Mesendoderm (in vitro differentiated cells): ENCODE measurements at regions not wholly inside any gene's neighbourhood (a gene's known extent, or its start where the extent isn't known, plus 50 kb on each side); places are given as distances from the start of the nearest gene placed in this dataset.

ENCODE experiments used
- DNase-seq: peaks from one replicate; pipeline ENCODE4 v3.0.0; 2013
- H2AK5ac ChIP-seq: 2 replicates; pipeline ENCODE4 v1.6.1; 2013; ENCODE audit warnings: low read length, inconsistent platforms
- H2BK120ac ChIP-seq: 2 replicates; pipeline ENCODE4 v1.6.1; 2013; ENCODE audit warnings: low read depth, mild to moderate bottlenecking, low read length, moderate library complexity, mixed read lengths
- H2BK15ac ChIP-seq: replicated peaks from 2 replicates; pipeline ENCODE4 v1.6.1; 2013; ENCODE audit warnings: low read depth, mild to moderate bottlenecking, moderate library complexity
- H2BK5ac ChIP-seq: 2 replicates; pipeline ENCODE4 v1.6.1; 2013; ENCODE audit warnings: low read length, inconsistent platforms
- H3K18ac ChIP-seq: 2 replicates; pipeline ENCODE4 v1.6.1; 2013; ENCODE audit warnings: mild to moderate bottlenecking, low read length, mixed read lengths
- H3K23ac ChIP-seq: one replicate; pipeline ENCODE4 v1.6.1; 2013; ENCODE audit warnings: low read length
- H3K27ac ChIP-seq: 2 replicates; pipeline ENCODE4 v1.5.1; 2013; ENCODE audit warnings: low read depth, mild to moderate bottlenecking, inconsistent platforms, low read length, moderate library complexity
- H3K27me3 ChIP-seq: 2 replicates; pipeline ENCODE4 v1.6.1; 2013; ENCODE audit warnings: low read length, control low read depth, mild to moderate bottlenecking, inconsistent platforms; ENCODE audit not compliant: insufficient read depth, poor library complexity
- H3K36me3 ChIP-seq: 2 replicates; pipeline ENCODE4 v1.6.1; 2013; ENCODE audit warnings: low read length, inconsistent platforms; ENCODE audit not compliant: control insufficient read depth, insufficient read depth
- H3K4ac ChIP-seq: one replicate; pipeline ENCODE4 v1.6.1; 2013; ENCODE audit warnings: low read depth, mild to moderate bottlenecking, low read length, moderate library complexity
- H3K4me1 ChIP-seq: 2 replicates; pipeline ENCODE4 v1.6.1; 2013; ENCODE audit warnings: low read depth, low read length, inconsistent platforms; ENCODE audit not compliant: control insufficient read depth
- H3K4me2 ChIP-seq: 2 replicates; pipeline ENCODE4 v1.6.1; 2013; ENCODE audit warnings: low read length
- H3K4me3 ChIP-seq: 2 replicates; pipeline ENCODE4 v1.5.1; 2013; ENCODE audit warnings: mild to moderate bottlenecking, low read length
- H3K56ac ChIP-seq: one replicate; pipeline ENCODE4 v1.6.1; 2013; ENCODE audit warnings: low read length
- H3K79me1 ChIP-seq: 2 replicates; pipeline ENCODE4 v1.6.1; 2013; ENCODE audit warnings: low read length, inconsistent platforms
- H3K79me2 ChIP-seq: 2 replicates; pipeline ENCODE4 v1.6.1; 2013; ENCODE audit warnings: mild to moderate bottlenecking, low read length; ENCODE audit not compliant: control insufficient read depth, insufficient read depth
- H3K9ac ChIP-seq: 2 replicates; pipeline ENCODE4 v1.6.1; 2013; ENCODE audit warnings: low read length, inconsistent platforms
- H4K5ac ChIP-seq: one replicate; pipeline ENCODE4 v1.6.1; 2013; ENCODE audit warnings: low read length
- H4K8ac ChIP-seq: one replicate; pipeline ENCODE4 v1.6.1; 2013; ENCODE audit warnings: low read depth, mild to moderate bottlenecking, control low read depth, low read length, moderate library complexity
- WGBS: extraction: QIAGEN DNeasy Blood & Tissue Kit; methylation state at CpG from one replicate; pipeline ENCODE4 v1.1.7; 2013; ENCODE audit warnings: low lambda C conversion rate, missing lambda C conversion rate; ENCODE audit not compliant: insufficient coverage; ENCODE audit errors: extremely low coverage; 5-methylcytosine and 5-hydroxymethylcytosine counted together

DNA sequence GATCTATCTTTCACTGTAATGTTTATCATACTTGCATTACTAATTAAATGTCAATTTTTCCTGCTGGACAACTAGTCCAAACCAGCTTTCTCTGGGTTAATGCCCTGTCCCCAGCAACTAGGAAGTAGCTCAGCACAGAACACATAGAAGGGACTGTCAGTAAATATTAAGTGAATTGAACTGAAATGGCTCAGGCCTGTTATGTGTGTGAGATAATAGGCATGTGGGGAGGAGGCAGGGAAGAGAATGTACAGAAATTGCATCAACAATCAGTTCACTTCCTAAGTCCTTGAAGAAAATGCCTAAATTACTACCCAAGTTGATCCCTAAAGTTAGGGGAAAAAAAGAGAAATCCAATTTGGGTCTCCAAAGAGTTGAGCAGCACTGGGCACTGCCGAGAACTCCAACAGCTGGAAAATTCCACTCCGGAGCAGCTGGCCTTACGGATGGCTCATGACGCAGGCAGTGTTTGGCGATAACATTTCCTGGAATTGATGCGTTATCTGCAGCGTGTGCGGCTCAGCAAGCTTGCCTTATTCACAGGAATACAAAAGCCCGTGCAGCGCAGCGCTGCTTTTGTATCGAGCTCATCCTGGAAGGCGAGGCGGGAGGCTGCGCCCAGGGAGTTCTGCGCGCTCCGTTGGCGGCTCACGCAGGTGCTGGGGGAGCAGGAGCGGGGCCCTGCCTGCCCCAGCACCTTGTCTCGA is 297.3 kb upstream of the LCORL start:
- Histone ChIP-seq H2BK15ac (no peak overlapping the region), H3K18ac (no peak overlapping the region), H3K36me3 (no peaks in the 10 kb centered on the region), H3K27me3 (no peaks in the 10 kb centered on the region), H3K4me3 (no peak overlapping the region), H3K27ac (no peak overlapping the region), H4K5ac (no peak overlapping the region), H3K9ac (no peak overlapping the region), H2BK5ac (no peak overlapping the region), H3K79me1 (no peaks in the 10 kb centered on the region), H3K4ac (no peak overlapping the region), H3K79me2 (no peaks in the 10 kb centered on the region), H3K4me1 (no peaks in the 10 kb centered on the region), H2BK120ac (no peak overlapping the region), H2AK5ac (no peak overlapping the region), H3K4me2 (no peak overlapping the region), H4K8ac (no peak overlapping the region), H3K56ac (no peak overlapping the region), H3K23ac (no peak overlapping the region)
- no peak for DNase-seq
- WGBS = no CpG with 5 or more reads among the region's 22 CpGs

DNA sequence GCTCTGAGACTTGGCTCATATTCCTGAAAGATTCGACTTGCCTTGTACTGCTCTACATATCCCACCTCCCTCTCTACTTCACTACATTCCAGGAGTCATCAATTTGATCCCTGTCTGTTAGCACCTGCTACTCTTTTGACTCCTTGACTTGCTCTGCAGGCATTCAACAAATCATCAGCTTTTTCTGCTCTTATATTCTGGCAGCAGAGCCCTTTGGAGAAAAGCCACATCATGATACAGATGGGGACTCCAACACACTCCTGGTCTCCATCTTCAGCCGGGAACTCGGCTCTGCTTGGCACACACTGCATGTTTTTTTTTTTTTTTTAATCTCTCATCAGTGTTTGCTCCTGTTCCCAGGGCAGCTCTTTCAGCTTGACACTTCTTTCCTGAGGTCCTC is 293.2 kb upstream of the LCORL start:
- Histone ChIP-seq H2BK120ac (no peak overlapping the region), H3K23ac (no peak overlapping the region), H2BK15ac (no peak overlapping the region), H4K5ac (no peak overlapping the region), H3K4ac (no peak overlapping the region), H3K79me2 (no peaks in the 10 kb centered on the region), H3K4me2 (no peak overlapping the region), H3K27ac (no peak overlapping the region), H2AK5ac (no peak overlapping the region), H2BK5ac (no peak overlapping the region), H3K4me1 (no peaks in the 10 kb centered on the region), H3K9ac (no peak overlapping the region), H3K56ac (no peak overlapping the region), H3K18ac (no peak overlapping the region), H4K8ac (no peak overlapping the region), H3K36me3 (no peaks in the 10 kb centered on the region), H3K79me1 (no peaks in the 10 kb centered on the region), H3K4me3 (no peak overlapping the region), H3K27me3 (no peaks in the 10 kb centered on the region)
- no peak for DNase-seq
- no CpG with 5 or more reads among the region's 3 CpGs for WGBS

DNA sequence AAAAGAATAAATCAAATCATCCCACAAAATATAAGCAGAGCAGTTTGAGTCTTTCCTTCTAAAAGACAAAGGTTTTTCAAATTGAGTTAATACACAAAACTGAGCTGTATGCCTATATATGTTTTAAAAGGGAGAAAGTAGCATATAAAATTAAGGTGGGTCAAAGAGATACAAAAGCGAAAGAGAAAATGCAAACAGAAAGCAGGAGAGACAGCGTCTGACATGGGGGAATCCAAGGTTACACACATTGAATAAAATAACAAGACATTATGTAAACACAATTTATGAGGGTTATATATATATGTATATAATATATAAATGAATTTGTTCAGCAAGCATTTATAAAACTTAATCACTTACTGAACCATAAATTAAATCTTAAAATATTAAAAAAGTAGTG is 276.1 kb upstream of the LCORL start:
- no peak overlapping the region for H3K4me3 ChIP-seq
- no peak overlapping the region for H2BK120ac ChIP-seq
- peaks cover 10% of the 10 kb centered on the region for H3K4me1 ChIP-seq
- no peaks in the 10 kb centered on the region for H3K79me1 ChIP-seq
- H3K56ac ChIP-seq = no peak overlapping the region
- no peak overlapping the region for H3K23ac ChIP-seq
- H3K36me3 ChIP-seq = no peaks in the 10 kb centered on the region
- H4K8ac ChIP-seq = no peak overlapping the region
- no peak overlapping the region for H2BK15ac ChIP-seq
- no peak overlapping the region for H3K9ac ChIP-seq
- DNase-seq = no peak
- WGBS = no CpG with 5 or more reads among the region's 2 CpGs
- no peaks in the 10 kb centered on the region for H3K79me2 ChIP-seq
- no peaks in the 10 kb centered on the region for H3K27me3 ChIP-seq
- no peak overlapping the region for H3K4me2 ChIP-seq
- H3K27ac ChIP-seq = no peak overlapping the region
- no peak overlapping the region for H4K5ac ChIP-seq
- no peak overlapping the region for H2BK5ac ChIP-seq
- H3K18ac ChIP-seq = no peak overlapping the region
- H3K4ac ChIP-seq = no peak overlapping the region
- no peak overlapping the region for H2AK5ac ChIP-seq

DNA sequence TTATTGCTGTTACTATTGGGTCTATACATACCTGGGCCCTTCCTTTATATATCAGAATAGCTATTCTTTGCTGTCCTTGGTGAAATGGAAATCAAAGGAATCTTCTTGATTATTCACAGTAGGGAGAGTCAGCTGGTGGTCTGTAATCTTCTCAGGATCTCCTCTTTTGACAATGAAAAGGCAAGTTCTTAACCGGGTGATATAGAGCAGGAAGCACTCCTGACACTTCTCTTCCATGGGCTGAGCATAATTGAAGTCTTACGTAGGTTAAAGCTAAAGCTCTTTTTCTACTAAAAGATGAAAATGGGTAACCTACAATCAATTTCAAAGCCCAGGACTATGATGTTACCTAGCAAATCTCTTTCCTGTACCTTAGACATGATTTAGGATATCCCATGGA is 274.9 kb upstream of the LCORL start:
- H3K4me3 ChIP-seq = no peak overlapping the region
- H3K4ac ChIP-seq = no peak overlapping the region
- H3K18ac ChIP-seq = no peak overlapping the region
- H3K27ac ChIP-seq = no peak overlapping the region
- H2AK5ac ChIP-seq = no peak overlapping the region
- no peaks in the 10 kb centered on the region for H3K79me1 ChIP-seq
- H3K4me2 ChIP-seq = no peak overlapping the region
- H2BK15ac ChIP-seq = no peak overlapping the region
- no peak overlapping the region for H4K5ac ChIP-seq
- peak; percentile 89 for DNase-seq
- H3K56ac ChIP-seq = peak overlapping the region; percentile 58
- H3K27me3 ChIP-seq = no peaks in the 10 kb centered on the region
- H3K36me3 ChIP-seq = no peaks in the 10 kb centered on the region
- peaks cover 10% of the 10 kb centered on the region for H3K4me1 ChIP-seq
- no CpG with 5 or more reads among the region's 2 CpGs for WGBS
- H3K9ac ChIP-seq = no peak overlapping the region
- H4K8ac ChIP-seq = no peak overlapping the region
- H2BK120ac ChIP-seq = no peak overlapping the region
- H3K23ac ChIP-seq = no peak overlapping the region
- H3K79me2 ChIP-seq = no peaks in the 10 kb centered on the region
- no peak overlapping the region for H2BK5ac ChIP-seq

DNA sequence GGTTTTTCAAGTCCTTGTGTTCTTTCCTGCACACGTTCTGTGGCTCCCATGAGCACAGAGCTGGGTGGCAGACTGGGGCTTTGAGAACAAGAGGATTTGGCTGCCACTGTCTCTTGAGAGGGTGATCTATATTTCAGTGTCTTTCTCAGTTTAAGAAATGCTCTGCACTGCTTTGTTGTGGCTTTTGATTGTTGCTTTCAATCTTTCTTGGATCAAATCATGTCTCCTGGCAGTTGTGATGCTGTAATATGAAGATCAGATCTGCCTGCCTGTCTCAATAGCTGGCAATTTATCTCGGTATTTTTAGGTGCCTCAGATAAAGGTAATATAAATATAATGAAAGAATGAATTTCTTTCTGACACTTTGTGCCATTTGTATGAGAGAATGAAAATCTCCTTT is 273.3 kb upstream of the LCORL start:
- H2AK5ac ChIP-seq = no peak overlapping the region
- no peak overlapping the region for H3K9ac ChIP-seq
- H3K27ac ChIP-seq = no peak overlapping the region
- no peak overlapping the region for H3K4ac ChIP-seq
- no peak overlapping the region for H3K4me2 ChIP-seq
- no peaks in the 10 kb centered on the region for H3K36me3 ChIP-seq
- H3K56ac ChIP-seq = no peak overlapping the region
- H3K27me3 ChIP-seq = no peaks in the 10 kb centered on the region
- peaks cover 12% of the 10 kb centered on the region for H3K4me1 ChIP-seq
- no peak overlapping the region for H3K18ac ChIP-seq
- no peak overlapping the region for H4K8ac ChIP-seq
- H2BK120ac ChIP-seq = no peak overlapping the region
- no peak overlapping the region for H3K4me3 ChIP-seq
- H2BK15ac ChIP-seq = no peak overlapping the region
- DNase-seq = no peak
- no peak overlapping the region for H2BK5ac ChIP-seq
- H3K23ac ChIP-seq = no peak overlapping the region
- no peak overlapping the region for H4K5ac ChIP-seq
- H3K79me2 ChIP-seq = no peaks in the 10 kb centered on the region
- H3K79me1 ChIP-seq = no peaks in the 10 kb centered on the region
- WGBS = no CpG with 5 or more reads among the region's 2 CpGs

DNA sequence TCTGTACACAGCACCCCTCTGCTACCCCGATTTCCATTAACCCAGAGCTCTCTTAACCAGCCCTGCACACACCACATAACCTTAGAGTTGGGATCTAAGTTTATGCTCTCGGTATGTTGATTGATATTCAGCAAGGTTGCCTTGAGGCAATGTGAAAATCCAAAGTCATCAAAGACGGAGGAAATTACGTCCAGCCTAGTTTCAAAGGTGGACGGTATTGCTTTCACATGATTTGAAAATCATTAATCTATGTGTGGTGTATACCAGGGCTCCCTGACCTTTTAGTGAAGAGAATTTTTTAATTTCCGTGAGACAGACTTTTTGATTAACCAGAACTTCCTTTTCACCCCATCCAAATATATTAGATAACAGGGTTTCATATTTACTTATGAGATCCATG is 272.5 kb upstream of the LCORL start:
- H4K5ac ChIP-seq = no peak overlapping the region
- H2AK5ac ChIP-seq = no peak overlapping the region
- H3K4me3 ChIP-seq = no peak overlapping the region

More for the DNA sequence above, 272.5 kb upstream of the LCORL start:
- Histone ChIP-seq H2BK120ac (no peak overlapping the region), H3K36me3 (no peaks in the 10 kb centered on the region), H3K4ac (no peak overlapping the region), H3K23ac (no peak overlapping the region), H3K4me1 (peaks cover 12% of the 10 kb centered on the region), H3K4me2 (no peak overlapping the region), H3K27me3 (no peaks in the 10 kb centered on the region), H3K79me1 (no peaks in the 10 kb centered on the region), H3K18ac (no peak overlapping the region), H2BK15ac (no peak overlapping the region), H3K9ac (no peak overlapping the region), H3K79me2 (no peaks in the 10 kb centered on the region), H3K27ac (no peak overlapping the region), H3K56ac (no peak overlapping the region), H2BK5ac (no peak overlapping the region), H4K8ac (no peak overlapping the region)
- WGBS = no CpG with 5 or more reads among the region's 6 CpGs
- no peak for DNase-seq
